Liver (tissue), 7 donors: ENCODE measurements at regions not wholly inside any gene's neighbourhood (a gene's known extent, or its start where the extent isn't known, plus 50 kb on each side); places are given as distances from the start of the nearest gene placed in this dataset.

Experiments
- DNase-seq: peaks from one replicate; pipeline ENCODE4 v3.0.0-alpha.2; 2017; ENCODE audit warnings: low spot score
- H3K27ac ChIP-seq, 2 donors: one replicate each; pipeline ENCODE4 v1.7.0; 2013; ENCODE audit warnings: inconsistent platforms in 2 of 2, low read length in 2 of 2, control low read depth in 1 of 2, low read depth in 1 of 2, mild to moderate bottlenecking in 1 of 2
- H3K27me3 ChIP-seq, 4 donors: one replicate each; pipeline versions ENCODE4 v1.6.1 to v1.7.0; 2013; ENCODE audit warnings: low read length in 3 of 4, inconsistent platforms in 1 of 4, mild to moderate bottlenecking in 1 of 4, moderate library complexity in 1 of 4; ENCODE audit not compliant: control insufficient read depth in 4 of 4, insufficient read depth in 4 of 4
- H3K36me3 ChIP-seq, 4 donors: one replicate each; pipeline versions ENCODE4 v1.6.1 to v1.7.0; 2013; ENCODE audit warnings: low read length in 3 of 4, mild to moderate bottlenecking in 3 of 4, low read depth in 1 of 4, moderate library complexity in 1 of 4; ENCODE audit not compliant: control insufficient read depth in 4 of 4, insufficient read depth in 3 of 4
- H3K4me1 ChIP-seq, 4 donors: one replicate each; pipeline versions ENCODE4 v1.6.1 to v1.7.0; 2013; ENCODE audit warnings: low read length in 3 of 4, mild to moderate bottlenecking in 3 of 4, moderate library complexity in 1 of 4; ENCODE audit not compliant: control insufficient read depth in 4 of 4, insufficient read depth in 4 of 4
- H3K4me3 ChIP-seq, 3 donors: one replicate each; pipeline versions ENCODE4 v1.6.1 to v1.7.0; 2013; ENCODE audit warnings: low read length in 3 of 3, control low read depth in 1 of 3, low read depth in 1 of 3, mild to moderate bottlenecking in 1 of 3
- H3K9ac ChIP-seq, 2 donors: one replicate each; pipeline ENCODE4 v1.7.0; 2013; ENCODE audit warnings: low read length in 2 of 2, mild to moderate bottlenecking in 2 of 2, moderate library complexity in 2 of 2, control low read depth in 1 of 2, low read depth in 1 of 2
- H3K9me3 ChIP-seq, 4 donors: one replicate each; pipeline versions ENCODE4 v1.6.1 to v1.7.0; 2013; ENCODE audit warnings: low read length in 3 of 4; ENCODE audit not compliant: control insufficient read depth in 4 of 4
- ATF3 ChIP-seq: IDR thresholded peaks from 2 replicates; pipeline ENCODE4 v1.6.1; 2016; ENCODE audit warnings: antibody characterized with exemption
- EGR1 ChIP-seq, 2 donors: IDR thresholded peaks; 2 replicates each; pipeline ENCODE4 v1.6.1; 2016 to 2018; ENCODE audit warnings: antibody characterized with exemption in 2 of 2, low read depth in 2 of 2
- FOXA1 ChIP-seq: IDR thresholded peaks from 2 replicates; pipeline ENCODE4 v1.6.1; 2016; ENCODE audit warnings: antibody characterized with exemption
- GABPA ChIP-seq, 2 donors: IDR thresholded peaks in 1 of 2; conservative IDR thresholded peaks in 1 of 2; 2 replicates each; pipeline ENCODE4 v1.6.1; 2016; ENCODE audit warnings: antibody characterized with exemption in 2 of 2, mild to moderate bottlenecking in 1 of 2, moderate library complexity in 1 of 2
- HNF4A ChIP-seq, 2 donors: conservative IDR thresholded peaks; 2 replicates each; pipeline ENCODE4 v1.6.1; 2016; ENCODE audit warnings: antibody characterized with exemption in 2 of 2, mild to moderate bottlenecking in 2 of 2
- HNF4G ChIP-seq: IDR thresholded peaks from 2 replicates; pipeline ENCODE4 v1.6.1; 2016; ENCODE audit warnings: antibody characterized with exemption
- JUND ChIP-seq, 2 donors: IDR thresholded peaks; 2 replicates each; pipeline ENCODE4 v1.6.1; 2016; ENCODE audit warnings: antibody characterized with exemption in 2 of 2
- MAX ChIP-seq: IDR thresholded peaks from 2 replicates; pipeline ENCODE4 v1.6.1; 2016; ENCODE audit warnings: antibody characterized with exemption
- NR2F2 ChIP-seq: IDR thresholded peaks from 2 replicates; pipeline ENCODE4 v1.6.1; 2016; ENCODE audit warnings: antibody characterized with exemption
- RAD21 ChIP-seq, 2 donors: IDR thresholded peaks; 2 replicates each; pipeline ENCODE4 v1.6.1; 2016; ENCODE audit warnings: antibody characterized with exemption in 2 of 2, mild to moderate bottlenecking in 2 of 2
- REST ChIP-seq: IDR thresholded peaks from 2 replicates; pipeline ENCODE4 v1.6.1; 2016; ENCODE audit warnings: antibody characterized with exemption, mild to moderate bottlenecking
- SP1 ChIP-seq: IDR thresholded peaks from 2 replicates; pipeline ENCODE4 v1.6.1; 2018; ENCODE audit warnings: antibody characterized with exemption, mild to moderate bottlenecking
- TAF1 ChIP-seq: conservative IDR thresholded peaks from 2 replicates; pipeline ENCODE4 v1.6.1; 2016; ENCODE audit warnings: antibody characterized with exemption, mild to moderate bottlenecking
- YY1 ChIP-seq: IDR thresholded peaks from 2 replicates; pipeline ENCODE4 v1.6.1; 2016; ENCODE audit warnings: antibody characterized with exemption, mild to moderate bottlenecking
- ZBTB33 ChIP-seq: IDR thresholded peaks from 2 replicates; pipeline ENCODE4 v1.6.1; 2016; ENCODE audit warnings: antibody characterized with exemption
- WGBS: extraction: QIAGEN DNeasy Blood & Tissue Kit; methylation state at CpG from one replicate; pipeline ENCODE4 v1.1.7; 2013; 5-methylcytosine and 5-hydroxymethylcytosine counted together
- donor health status: healthy.
- donor health status: healthy.
- donor health status: healthy.
- donor health status: healthy.

- Histone ChIP-seq H3K9me3 (no peaks in the 10 kb centered on the region), H3K9ac (no peak overlapping the region), H3K36me3 (no peaks in the 10 kb centered on the region), H3K4me3 (no peak overlapping the region), H3K4me1 (no peaks in the 10 kb centered on the region), H3K27ac (no peak overlapping the region), H3K27me3 (no peaks in the 10 kb centered on the region)
- 82% methylated on average over 4 of the region's 4 CpGs for WGBS
- DNase-seq: no peak
- no peak for TF ChIP-seq MAX
- TF ChIP-seq REST: no peak
- no peak for TF ChIP-seq ATF3
- no peak for TF ChIP-seq EGR1 (IDR thresholded peaks at IDR 0.05; ENCODE audit: low read depth in 2 of 2)
- TF ChIP-seq SP1: no peak
- no peak for TF ChIP-seq HNF4G
- no peak for TF ChIP-seq NR2F2
- TF ChIP-seq FOXA1: no peak
- TF ChIP-seq GABPA (IDR thresholded peaks at IDR 0.05 in 1 of 2, conservative IDR thresholded peaks at IDR 0.05 in 1 of 2): no peak
- no peak for TF ChIP-seq YY1
- no peak for TF ChIP-seq RAD21 (IDR thresholded peaks at IDR 0.05)
- no peak for TF ChIP-seq JUND (IDR thresholded peaks at IDR 0.05)
- no peak for TF ChIP-seq HNF4A (conservative IDR thresholded peaks at IDR 0.05)
- TF ChIP-seq ZBTB33: no peak
- TF ChIP-seq TAF1: no peak
Measured at GRCh38 chr10:57979491-57979890, 288.2 kb downstream of the IPMK start.

- H3K4me1 ChIP-seq: no peaks in the 10 kb centered on the region
- no peak overlapping the region for H3K9ac ChIP-seq
- TF ChIP-seq SP1: no peak
- no peak overlapping the region for H3K4me3 ChIP-seq
- no peak for DNase-seq
- H3K9me3 ChIP-seq: no peaks in the 10 kb centered on the region
- H3K27ac ChIP-seq: no peak overlapping the region
- no peaks in the 10 kb centered on the region for H3K36me3 ChIP-seq
- WGBS: 85% methylated on average over 1 of the region's 1 CpG
- no peaks in the 10 kb centered on the region for H3K27me3 ChIP-seq
Measured at GRCh38 chr10:57977262-57977661, 290.4 kb downstream of the IPMK start.

GRCh38 chr10:57973451-57973850 is 294.2 kb downstream of the IPMK start:
- no peak overlapping the region for H3K4me3 ChIP-seq
- TF ChIP-seq FOXA1: no peak
- no peaks in the 10 kb centered on the region for H3K36me3 ChIP-seq
- no peaks in the 10 kb centered on the region for H3K27me3 ChIP-seq
- H3K9ac ChIP-seq: no peak overlapping the region
- no peak for DNase-seq
- H3K27ac ChIP-seq: no peak overlapping the region
- WGBS: 58% methylated on average over 1 of the region's 1 CpG
- H3K4me1 ChIP-seq: no peaks in the 10 kb centered on the region
- H3K9me3 ChIP-seq: no peaks in the 10 kb centered on the region
